ENCODE measurements at regions not wholly inside any gene's neighbourhood (a gene's known extent, or its start where the extent isn't known, plus 50 kb on each side); places are given as distances from the start of the nearest gene placed in this dataset.

- Histone ChIP-seq H3K27ac (ENCODE audit: low read length) (no peak overlapping the region), H3K27me3 (replicated peaks; ENCODE audit: insufficient read depth, low read length) (no peaks in the 10 kb centered on the region), H3K4me2 (ENCODE audit: low read depth, low read length) (no peak overlapping the region), H3K9me2 (replicated peaks; ENCODE audit: insufficient read depth, low read length) (no peaks in the 10 kb centered on the region), H3K9ac (ENCODE audit: low read length) (no peak overlapping the region), H3K4me3 (ENCODE audit: low read length) (no peak overlapping the region), H3K9me3 (replicated peaks; ENCODE audit: insufficient read depth, low read length) (no peaks in the 10 kb centered on the region), H2AFZ (ENCODE audit: low read length) (no peak overlapping the region), H3K36me3 (replicated peaks; ENCODE audit: insufficient read depth, low read length) (no peaks in the 10 kb centered on the region), H3K79me2 (ENCODE audit: low read length) (no peaks in the 10 kb centered on the region), H4K20me1 (ENCODE audit: insufficient read depth, low read length) (no peaks in the 10 kb centered on the region), H3K4me1 (ENCODE audit: low read length) (no peaks in the 10 kb centered on the region), H3F3A (ENCODE audit: insufficient read depth, low read length) (no peaks in the 10 kb centered on the region)
- no peak for DNase-seq
- TF ChIP-seq EZH2phosphoT487 (IDR thresholded peaks at IDR 0.05; ENCODE audit: low read length): no peak
- no peak for TF ChIP-seq EZH2 (optimal IDR thresholded peaks at IDR 0.05; ENCODE audit: low read depth, low read length)
These were observed 115.3 kb upstream of the BMPER start for GRCh38 chr7:33789871-33790630.

DNA sequence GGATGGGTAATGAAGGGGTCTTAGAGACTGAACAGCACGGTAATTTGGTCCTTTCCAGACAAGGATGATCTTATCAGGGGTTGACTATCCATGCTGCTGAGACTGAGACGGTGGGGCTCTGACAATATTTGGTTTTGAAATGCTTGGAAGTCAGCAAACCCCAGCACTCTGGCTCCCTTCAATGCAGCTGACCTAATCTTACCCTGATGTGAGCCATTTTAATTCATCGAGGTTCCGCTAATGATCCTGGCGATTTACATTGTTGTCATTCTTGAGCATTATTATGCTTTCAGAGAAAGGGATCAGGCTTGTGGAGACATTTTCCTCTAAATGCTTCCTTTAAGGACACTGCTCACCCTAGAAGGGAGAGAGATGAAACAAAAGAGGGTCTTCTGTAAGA lies 114.6 kb upstream of the BMPER start:
- H3K27ac ChIP-seq (ENCODE audit: low read length): no peak overlapping the region
- H3K36me3 ChIP-seq (replicated peaks; ENCODE audit: insufficient read depth, low read length): no peaks in the 10 kb centered on the region
- DNase-seq: no peak
- no peaks in the 10 kb centered on the region for H3K9me2 ChIP-seq (replicated peaks; ENCODE audit: insufficient read depth, low read length)
- no peaks in the 10 kb centered on the region for H3K4me1 ChIP-seq (ENCODE audit: low read length)
- H3K79me2 ChIP-seq (ENCODE audit: low read length): no peaks in the 10 kb centered on the region
- no peaks in the 10 kb centered on the region for H3K9me3 ChIP-seq (replicated peaks; ENCODE audit: insufficient read depth, low read length)
- no peaks in the 10 kb centered on the region for H3F3A ChIP-seq (ENCODE audit: insufficient read depth, low read length)
- no peaks in the 10 kb centered on the region for H4K20me1 ChIP-seq (ENCODE audit: insufficient read depth, low read length)
- H3K27me3 ChIP-seq (replicated peaks; ENCODE audit: insufficient read depth, low read length): no peaks in the 10 kb centered on the region
- TF ChIP-seq EZH2phosphoT487 (IDR thresholded peaks at IDR 0.05; ENCODE audit: low read length) (no peak), CTCF (IDR thresholded peaks at IDR 0.05; ENCODE audit: low read length) (no peak), EZH2 (optimal IDR thresholded peaks at IDR 0.05; ENCODE audit: low read depth, low read length) (no peak)
- no peak overlapping the region for H2AFZ ChIP-seq (ENCODE audit: low read length)
- no peak overlapping the region for H3K9ac ChIP-seq (ENCODE audit: low read length)
- no peak overlapping the region for H3K4me3 ChIP-seq (ENCODE audit: low read length)
- no peak overlapping the region for H3K4me2 ChIP-seq (ENCODE audit: low read depth, low read length)

- Histone ChIP-seq H3K4me3 (ENCODE audit: low read length) (no peak overlapping the region), H3K79me2 (ENCODE audit: low read length) (no peaks in the 10 kb centered on the region), H3F3A (ENCODE audit: insufficient read depth, low read length) (no peaks in the 10 kb centered on the region), H3K36me3 (replicated peaks; ENCODE audit: insufficient read depth, low read length) (no peaks in the 10 kb centered on the region), H4K20me1 (ENCODE audit: insufficient read depth, low read length) (no peaks in the 10 kb centered on the region), H3K27ac (ENCODE audit: low read length) (no peak overlapping the region), H3K9ac (ENCODE audit: low read length) (no peak overlapping the region), H2AFZ (ENCODE audit: low read length) (no peak overlapping the region), H3K4me1 (ENCODE audit: low read length) (no peaks in the 10 kb centered on the region), H3K9me3 (replicated peaks; ENCODE audit: insufficient read depth, low read length) (no peaks in the 10 kb centered on the region), H3K9me2 (replicated peaks; ENCODE audit: insufficient read depth, low read length) (no peaks in the 10 kb centered on the region), H3K27me3 (replicated peaks; ENCODE audit: insufficient read depth, low read length) (no peaks in the 10 kb centered on the region), H3K4me2 (ENCODE audit: low read depth, low read length) (no peak overlapping the region)
- no peak for DNase-seq
- no peak for TF ChIP-seq EZH2 (optimal IDR thresholded peaks at IDR 0.05; ENCODE audit: low read depth, low read length)
- no peak for TF ChIP-seq CTCF (IDR thresholded peaks at IDR 0.05; ENCODE audit: low read length)
- no peak for TF ChIP-seq EZH2phosphoT487 (IDR thresholded peaks at IDR 0.05; ENCODE audit: low read length)
These were observed 113.3 kb upstream of the BMPER start for GRCh38 chr7:33792041-33792440.

GRCh38 chr7:33792547-33793105 lies 112.7 kb upstream of the BMPER start:
- no peaks in the 10 kb centered on the region for H4K20me1 ChIP-seq (ENCODE audit: insufficient read depth, low read length)
- H3K36me3 ChIP-seq (replicated peaks; ENCODE audit: insufficient read depth, low read length): no peaks in the 10 kb centered on the region
- DNase-seq: no peak
- H3K4me1 ChIP-seq (ENCODE audit: low read length): no peaks in the 10 kb centered on the region
- H3K9me2 ChIP-seq (replicated peaks; ENCODE audit: insufficient read depth, low read length): no peaks in the 10 kb centered on the region
- H3K9ac ChIP-seq (ENCODE audit: low read length): no peak overlapping the region
- H3K4me3 ChIP-seq (ENCODE audit: low read length): no peak overlapping the region
- H3K4me2 ChIP-seq (ENCODE audit: low read depth, low read length): no peak overlapping the region
- TF ChIP-seq EZH2 (optimal IDR thresholded peaks at IDR 0.05; ENCODE audit: low read depth, low read length) (no peak), CTCF (IDR thresholded peaks at IDR 0.05; ENCODE audit: low read length) (no peak), EZH2phosphoT487 (IDR thresholded peaks at IDR 0.05; ENCODE audit: low read length) (no peak)
- no peak overlapping the region for H3K27ac ChIP-seq (ENCODE audit: low read length)
- H3K27me3 ChIP-seq (replicated peaks; ENCODE audit: insufficient read depth, low read length): no peaks in the 10 kb centered on the region
- H3F3A ChIP-seq (ENCODE audit: insufficient read depth, low read length): no peaks in the 10 kb centered on the region
- no peak overlapping the region for H2AFZ ChIP-seq (ENCODE audit: low read length)
- H3K79me2 ChIP-seq (ENCODE audit: low read length): no peaks in the 10 kb centered on the region
- H3K9me3 ChIP-seq (replicated peaks; ENCODE audit: insufficient read depth, low read length): no peaks in the 10 kb centered on the region

Measured in MM.1S (cell line).